Epithelial cell of esophagus (primary cell): ENCODE measurements at regions not wholly inside any gene's neighbourhood (a gene's known extent, or its start where the extent isn't known, plus 50 kb on each side); places are given as distances from the start of the nearest gene placed in this dataset.

ENCODE experiments used
- DNase-seq: peaks from one replicate; pipeline ENCODE4 v3.0.0; 2010; ENCODE audit warnings: low read depth
- H3K4me3 ChIP-seq: 2 replicates; pipeline ENCODE4 v1.5.1; 2011; ENCODE audit warnings: mild to moderate bottlenecking, low read length, control low read depth
- TF ChIP-seq, protein P1 (sequence below): IDR thresholded peaks from 2 replicates; pipeline ENCODE4 v1.5.1; 2011; ENCODE audit warnings: low read depth, mild to moderate bottlenecking, low read length, control low read depth, inconsistent platforms; ENCODE audit not compliant: insufficient read depth; ENCODE audit errors: missing control alignments

GRCh38 chr13:79811170-79811569 is 330.2 kb downstream of the NDFIP2 start:
- no peak overlapping the region for H3K4me3 ChIP-seq
- DNase-seq, result no peak
- TF ChIP-seq, protein P1, sequence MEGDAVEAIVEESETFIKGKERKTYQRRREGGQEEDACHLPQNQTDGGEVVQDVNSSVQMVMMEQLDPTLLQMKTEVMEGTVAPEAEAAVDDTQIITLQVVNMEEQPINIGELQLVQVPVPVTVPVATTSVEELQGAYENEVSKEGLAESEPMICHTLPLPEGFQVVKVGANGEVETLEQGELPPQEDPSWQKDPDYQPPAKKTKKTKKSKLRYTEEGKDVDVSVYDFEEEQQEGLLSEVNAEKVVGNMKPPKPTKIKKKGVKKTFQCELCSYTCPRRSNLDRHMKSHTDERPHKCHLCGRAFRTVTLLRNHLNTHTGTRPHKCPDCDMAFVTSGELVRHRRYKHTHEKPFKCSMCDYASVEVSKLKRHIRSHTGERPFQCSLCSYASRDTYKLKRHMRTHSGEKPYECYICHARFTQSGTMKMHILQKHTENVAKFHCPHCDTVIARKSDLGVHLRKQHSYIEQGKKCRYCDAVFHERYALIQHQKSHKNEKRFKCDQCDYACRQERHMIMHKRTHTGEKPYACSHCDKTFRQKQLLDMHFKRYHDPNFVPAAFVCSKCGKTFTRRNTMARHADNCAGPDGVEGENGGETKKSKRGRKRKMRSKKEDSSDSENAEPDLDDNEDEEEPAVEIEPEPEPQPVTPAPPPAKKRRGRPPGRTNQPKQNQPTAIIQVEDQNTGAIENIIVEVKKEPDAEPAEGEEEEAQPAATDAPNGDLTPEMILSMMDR, result no peak

DNA sequence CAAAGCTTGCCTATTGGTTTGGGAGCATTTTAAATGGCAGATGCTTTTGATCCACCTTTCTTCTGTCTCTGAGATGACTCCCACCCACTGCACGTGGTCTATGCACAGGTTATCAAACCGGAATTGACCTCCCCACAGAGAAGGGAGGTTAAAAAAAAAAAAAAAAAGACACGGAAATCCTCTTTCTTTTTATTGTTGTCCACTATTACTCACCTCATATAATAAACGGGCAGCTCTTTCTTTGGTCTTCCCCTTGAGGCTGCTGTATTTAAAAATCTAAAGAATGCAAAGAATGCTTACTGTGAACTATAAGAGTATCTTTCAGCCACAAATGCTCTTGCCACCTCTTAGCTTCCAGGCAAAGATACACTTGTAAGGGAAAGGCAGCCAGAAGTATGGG is 329.7 kb downstream of the NDFIP2 start:
- TF ChIP-seq, protein P1, result no peak
- no peak overlapping the region for H3K4me3 ChIP-seq
- peak; percentile 24 for DNase-seq

GRCh38 chr13:79810018-79810417 is 329.1 kb downstream of the NDFIP2 start:
- TF ChIP-seq, protein P1, result no peak
- no peak for DNase-seq
- no peak overlapping the region for H3K4me3 ChIP-seq

GRCh38 chr13:79808475-79808874 is 327.5 kb downstream of the NDFIP2 start:
- TF ChIP-seq, protein P1, result no peak
- H3K4me3 ChIP-seq, result no peak overlapping the region
- DNase-seq, result no peak

GRCh38 chr13:79807554-79807953 is 326.6 kb downstream of the NDFIP2 start:
- no peak for DNase-seq
- TF ChIP-seq, protein P1, result no peak
- H3K4me3 ChIP-seq, result no peak overlapping the region

DNA sequence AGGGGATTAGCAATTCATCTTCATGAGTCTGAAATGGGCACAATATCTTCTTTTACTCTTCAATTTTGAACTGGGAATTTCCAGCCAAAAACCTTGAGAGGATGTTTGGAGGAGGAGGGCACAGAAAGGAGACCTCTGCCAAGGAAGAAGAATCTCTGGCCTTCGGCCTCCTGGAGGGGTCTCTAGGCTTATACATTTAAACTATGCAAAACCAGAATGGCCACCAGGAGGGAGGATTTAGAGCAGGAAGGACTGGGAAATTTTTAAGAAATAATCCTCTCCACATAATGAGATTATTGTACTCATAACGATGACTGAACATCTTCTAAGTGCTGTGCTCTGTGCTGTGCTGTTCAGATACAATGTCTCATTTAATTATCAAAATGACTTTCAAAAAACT is 325.9 kb downstream of the NDFIP2 start:
- DNase-seq, result no peak
- TF ChIP-seq, protein P1, result no peak

DNA sequence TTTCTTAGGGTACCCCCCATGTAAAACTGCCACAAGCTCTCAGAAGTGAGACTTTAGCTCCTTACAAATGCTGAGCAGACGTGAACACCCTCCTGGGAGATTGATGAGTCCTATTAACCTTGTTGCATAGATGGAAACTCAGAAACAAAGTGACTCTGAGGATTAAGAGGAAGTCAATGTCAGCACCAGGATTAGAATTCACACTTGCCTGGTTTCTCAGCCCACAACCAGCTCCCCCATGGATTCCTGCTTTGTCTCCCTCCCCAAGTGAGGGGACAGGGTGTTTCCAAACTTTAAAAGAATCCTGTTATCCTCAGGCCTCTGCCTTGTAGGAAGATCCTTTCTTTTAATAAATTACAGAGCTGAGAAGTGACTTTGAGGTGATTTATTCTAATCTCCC is 324.4 kb downstream of the NDFIP2 start:
- TF ChIP-seq, protein P1, result no peak
- no peak overlapping the region for H3K4me3 ChIP-seq
- no peak for DNase-seq

More for the DNA sequence above, 325.9 kb downstream of the NDFIP2 start:
- H3K4me3 ChIP-seq, result no peak overlapping the region
